ENCODE measurements at regions not wholly inside any gene's neighbourhood (a gene's known extent, or its start where the extent isn't known, plus 50 kb on each side); places are given as distances from the start of the nearest gene placed in this dataset.
"Not testable (repeated sequence)": the region's sequence is repeated elsewhere in the genome, so short reads cannot be mapped to it uniquely, and the experiment has no call there.

DNA sequence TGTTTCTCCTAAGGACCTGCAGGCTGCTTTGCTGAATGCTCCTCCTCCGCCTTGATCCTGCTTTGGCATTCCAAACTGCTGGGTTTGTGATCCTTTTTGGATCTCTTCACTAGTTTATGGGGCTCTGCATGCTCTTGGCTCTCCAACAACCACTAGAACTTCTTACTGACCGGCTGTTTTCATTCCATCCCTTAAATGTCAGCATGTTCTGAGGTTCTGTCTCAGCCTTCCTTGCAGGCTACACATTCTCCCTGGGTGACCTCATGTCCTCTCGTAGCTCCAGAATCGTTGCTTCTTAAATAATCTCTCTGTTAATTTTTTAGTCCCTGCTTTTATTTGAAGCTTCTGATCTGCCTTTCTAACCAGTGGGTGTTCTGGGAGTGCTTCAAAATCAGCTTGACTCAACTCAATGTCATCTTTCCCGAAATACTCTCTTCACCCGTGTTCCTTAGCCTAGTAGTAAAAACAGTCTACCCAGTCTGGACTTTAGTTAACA lies 119.0 kb upstream of the HS3ST2 start:
- H3K27ac Mint-ChIP-seq (ENCODE audit: unreplicated experiment), result no peak overlapping the region
- no peaks in the 10 kb centered on the region for H3K4me1 Mint-ChIP-seq (ENCODE audit: unreplicated experiment)
- no peaks in the 10 kb centered on the region for H3K36me3 Mint-ChIP-seq (ENCODE audit: unreplicated experiment)
- no peaks in the 10 kb centered on the region for H3K27me3 Mint-ChIP-seq (ENCODE audit: unreplicated experiment)
- no peak overlapping the region for H3K4me3 Mint-ChIP-seq (ENCODE audit: unreplicated experiment)
- no peaks in the 10 kb centered on the region for H3K9me3 Mint-ChIP-seq (ENCODE audit: unreplicated experiment)
- no peak for DNase-seq (ENCODE audit: extremely low spot score, unreplicated experiment)
- no peak for TF ChIP-seq CTCF (IDR thresholded peaks at IDR 0.05)

GRCh38 chr16:22695773-22696172 lies 118.2 kb upstream of the HS3ST2 start:
- not testable (repeated sequence) for H3K4me3 Mint-ChIP-seq (ENCODE audit: unreplicated experiment); H3K36me3 Mint-ChIP-seq (ENCODE audit: unreplicated experiment); H3K27me3 Mint-ChIP-seq (ENCODE audit: unreplicated experiment); DNase-seq (ENCODE audit: extremely low spot score, unreplicated experiment); H3K27ac Mint-ChIP-seq (ENCODE audit: unreplicated experiment); H3K9me3 Mint-ChIP-seq (ENCODE audit: unreplicated experiment); H3K4me1 Mint-ChIP-seq (ENCODE audit: unreplicated experiment)

- DNase-seq (ENCODE audit: extremely low spot score, unreplicated experiment), result no peak
- Mint-ChIP-seq H3K27me3 (ENCODE audit: unreplicated experiment) (no peaks in the 10 kb centered on the region), H3K27ac (ENCODE audit: unreplicated experiment) (no peak overlapping the region), H3K36me3 (ENCODE audit: unreplicated experiment) (no peaks in the 10 kb centered on the region), H3K4me1 (ENCODE audit: unreplicated experiment) (no peaks in the 10 kb centered on the region), H3K4me3 (ENCODE audit: unreplicated experiment) (no peak overlapping the region), H3K9me3 (ENCODE audit: unreplicated experiment) (peaks cover 8% of the 10 kb centered on the region)
- TF ChIP-seq CTCF (IDR thresholded peaks at IDR 0.05), result no peak
These were observed 114.6 kb upstream of the HS3ST2 start for GRCh38 chr16:22699356-22699755.

GRCh38 chr16:22705799-22706198 lies 108.2 kb upstream of the HS3ST2 start:
- Mint-ChIP-seq H3K36me3 (ENCODE audit: unreplicated experiment) (no peaks in the 10 kb centered on the region), H3K9me3 (ENCODE audit: unreplicated experiment) (peaks cover 6% of the 10 kb centered on the region), H3K4me3 (ENCODE audit: unreplicated experiment) (no peak overlapping the region), H3K27me3 (ENCODE audit: unreplicated experiment) (no peaks in the 10 kb centered on the region), H3K27ac (ENCODE audit: unreplicated experiment) (no peak overlapping the region), H3K4me1 (ENCODE audit: unreplicated experiment) (no peaks in the 10 kb centered on the region)
- no peak for TF ChIP-seq CTCF (IDR thresholded peaks at IDR 0.05)
- DNase-seq (ENCODE audit: extremely low spot score, unreplicated experiment), result no peak

DNA sequence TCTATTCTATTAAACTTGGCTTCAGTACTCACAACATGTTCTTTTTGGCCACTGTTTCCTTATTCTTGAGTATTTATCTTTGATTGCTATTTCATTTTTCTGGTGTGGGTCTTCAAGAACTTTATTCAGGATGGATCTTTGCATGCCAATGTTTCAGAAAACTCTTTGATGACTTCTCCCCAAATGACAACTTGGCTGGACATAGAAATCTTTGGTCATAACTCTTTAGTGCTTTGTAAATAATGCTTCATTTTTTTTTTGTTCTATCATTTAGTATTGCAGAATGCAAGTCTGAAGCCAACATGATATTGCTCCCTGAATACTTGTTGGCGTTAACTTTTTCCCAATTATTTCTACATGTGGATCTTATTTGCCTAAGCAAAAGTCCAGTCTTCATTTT lies 103.6 kb upstream of the HS3ST2 start:
- no peaks in the 10 kb centered on the region for H3K27me3 Mint-ChIP-seq (ENCODE audit: unreplicated experiment)
- no peak overlapping the region for H3K4me3 Mint-ChIP-seq (ENCODE audit: unreplicated experiment)
- no peak for DNase-seq (ENCODE audit: extremely low spot score, unreplicated experiment)
- no peak overlapping the region for H3K27ac Mint-ChIP-seq (ENCODE audit: unreplicated experiment)
- peaks cover 28% of the 10 kb centered on the region for H3K9me3 Mint-ChIP-seq (ENCODE audit: unreplicated experiment)
- no peaks in the 10 kb centered on the region for H3K36me3 Mint-ChIP-seq (ENCODE audit: unreplicated experiment)
- H3K4me1 Mint-ChIP-seq (ENCODE audit: unreplicated experiment), result no peaks in the 10 kb centered on the region
- no peak for TF ChIP-seq CTCF (IDR thresholded peaks at IDR 0.05)

GRCh38 chr16:22711847-22712246 lies 102.1 kb upstream of the HS3ST2 start:
- no peak overlapping the region for H3K27ac Mint-ChIP-seq (ENCODE audit: unreplicated experiment)
- no peak for TF ChIP-seq CTCF (IDR thresholded peaks at IDR 0.05)
- no peaks in the 10 kb centered on the region for H3K36me3 Mint-ChIP-seq (ENCODE audit: unreplicated experiment)
- peaks cover 28% of the 10 kb centered on the region for H3K9me3 Mint-ChIP-seq (ENCODE audit: unreplicated experiment)
- no peak overlapping the region for H3K4me3 Mint-ChIP-seq (ENCODE audit: unreplicated experiment)
- no peaks in the 10 kb centered on the region for H3K27me3 Mint-ChIP-seq (ENCODE audit: unreplicated experiment)
- no peak for DNase-seq (ENCODE audit: extremely low spot score, unreplicated experiment)
- H3K4me1 Mint-ChIP-seq (ENCODE audit: unreplicated experiment), result no peaks in the 10 kb centered on the region

All from osteocyte (in vitro differentiated cells).